Gastroesophageal sphincter (tissue), 3 donors: ENCODE measurements at regions not wholly inside any gene's neighbourhood (a gene's known extent, or its start where the extent isn't known, plus 50 kb on each side); places are given as distances from the start of the nearest gene placed in this dataset.

Experiments
- EP300 ChIP-seq: sonication (generic); formaldehyde crosslinking; IDR thresholded peaks from one replicate; pipeline ENCODE4 v1.6.1; 2017; ENCODE audit warnings: antibody characterized with exemption, mild to moderate bottlenecking
- POLR2A ChIP-seq, 2 donors: fragments of 450-650 bp; IDR thresholded peaks; one replicate each; pipeline ENCODE4 v1.6.1; 2017; ENCODE audit warnings: antibody characterized with exemption in 2 of 2, mild to moderate bottlenecking in 2 of 2, moderate library complexity in 1 of 2
- POLR2AphosphoS5 ChIP-seq: sonication (generic); formaldehyde crosslinking; IDR thresholded peaks from one replicate; pipeline ENCODE4 v1.6.1; 2017; ENCODE audit warnings: antibody characterized with exemption
- TF ChIP-seq, protein P1 (sequence below), 4 experiments: fragments of 200-600 bp in 2 of 4; fragments of 450-650 bp in 2 of 4; sonication (generic) in 1 of 4; IDR thresholded peaks; one replicate each; pipeline ENCODE4 v1.5.1; 2017 to 2019; ENCODE audit warnings: antibody characterized with exemption in 4 of 4, mild to moderate bottlenecking in 2 of 4, moderate library complexity in 2 of 4

DNA sequence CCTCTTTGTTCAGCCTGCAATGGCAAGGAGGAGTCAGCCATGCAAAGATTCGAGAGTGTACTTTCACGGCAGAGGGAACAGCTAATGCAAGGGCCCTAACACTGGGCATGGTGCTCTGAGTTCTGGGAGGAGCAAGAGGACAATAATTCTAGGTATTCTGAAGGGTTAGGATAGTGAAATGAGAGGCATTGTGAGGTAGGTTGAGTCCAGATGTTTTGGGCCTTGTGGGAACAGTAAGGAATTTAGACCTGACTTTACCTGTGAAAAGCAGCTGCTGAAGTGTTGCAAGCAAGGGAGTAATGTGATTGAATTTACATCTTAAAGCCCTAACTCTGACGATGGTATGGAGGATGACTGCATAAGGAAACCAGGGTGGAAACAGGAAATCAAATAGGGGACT is 211.6 kb downstream of the CNTN3 start:
- TF ChIP-seq POLR2AphosphoS5 (no peak), POLR2A (IDR thresholded peaks at IDR 0.05) (no peak), EP300 (no peak)
- TF ChIP-seq, protein P1, sequence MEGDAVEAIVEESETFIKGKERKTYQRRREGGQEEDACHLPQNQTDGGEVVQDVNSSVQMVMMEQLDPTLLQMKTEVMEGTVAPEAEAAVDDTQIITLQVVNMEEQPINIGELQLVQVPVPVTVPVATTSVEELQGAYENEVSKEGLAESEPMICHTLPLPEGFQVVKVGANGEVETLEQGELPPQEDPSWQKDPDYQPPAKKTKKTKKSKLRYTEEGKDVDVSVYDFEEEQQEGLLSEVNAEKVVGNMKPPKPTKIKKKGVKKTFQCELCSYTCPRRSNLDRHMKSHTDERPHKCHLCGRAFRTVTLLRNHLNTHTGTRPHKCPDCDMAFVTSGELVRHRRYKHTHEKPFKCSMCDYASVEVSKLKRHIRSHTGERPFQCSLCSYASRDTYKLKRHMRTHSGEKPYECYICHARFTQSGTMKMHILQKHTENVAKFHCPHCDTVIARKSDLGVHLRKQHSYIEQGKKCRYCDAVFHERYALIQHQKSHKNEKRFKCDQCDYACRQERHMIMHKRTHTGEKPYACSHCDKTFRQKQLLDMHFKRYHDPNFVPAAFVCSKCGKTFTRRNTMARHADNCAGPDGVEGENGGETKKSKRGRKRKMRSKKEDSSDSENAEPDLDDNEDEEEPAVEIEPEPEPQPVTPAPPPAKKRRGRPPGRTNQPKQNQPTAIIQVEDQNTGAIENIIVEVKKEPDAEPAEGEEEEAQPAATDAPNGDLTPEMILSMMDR (IDR thresholded peaks at IDR 0.05): no peak
